ENCODE measurements at regions not wholly inside any gene's neighbourhood (a gene's known extent, or its start where the extent isn't known, plus 50 kb on each side); places are given as distances from the start of the nearest gene placed in this dataset.
"Not testable (repeated sequence)": the region's sequence is repeated elsewhere in the genome, so short reads cannot be mapped to it uniquely, and the experiment has no call there.

GRCh38 chr6:81875782-81876293 is 123.4 kb upstream of the TENT5A start:
- H3K27ac ChIP-seq = no peak overlapping the region
- Mint-ChIP-seq H3K9me3 (peaks cover 28% of the 10 kb centered on the region), H3K27ac (no peak overlapping the region), H3K4me1 (no peaks in the 10 kb centered on the region), H3K36me3 (no peaks in the 10 kb centered on the region), H3K27me3 (ENCODE audit: insufficient read depth, low read depth) (peaks cover 4% of the 10 kb centered on the region), H3K4me3 (no peak overlapping the region)
- no peaks in the 10 kb centered on the region for H3K4me1 ChIP-seq
- H3K36me3 ChIP-seq = no peaks in the 10 kb centered on the region
- no peak overlapping the region for H3K4me3 ChIP-seq
- H3K9ac ChIP-seq = no peak overlapping the region
- no peaks in the 10 kb centered on the region for H3K27me3 ChIP-seq
- H3F3A ChIP-seq (ENCODE audit: low read depth) = no peaks in the 10 kb centered on the region
- no peaks in the 10 kb centered on the region for H3K79me2 ChIP-seq (ENCODE audit: low read depth)
- no peak overlapping the region for H3K4me2 ChIP-seq
- TF ChIP-seq CTCF (IDR thresholded peaks at IDR 0.05) (no peak), EZH2phosphoT487 (IDR thresholded peaks at IDR 0.05) (no peak), EZH2 (IDR thresholded peaks at IDR 0.05) (no peak)
- no peaks in the 10 kb centered on the region for H3K9me3 ChIP-seq (ENCODE audit: low read depth)
- H4K20me1 ChIP-seq (ENCODE audit: low read depth) = no peaks in the 10 kb centered on the region
- no peak overlapping the region for H2AFZ ChIP-seq (replicated peaks)
- no peak for DNase-seq (ENCODE audit: low spot score)

GRCh38 chr6:81869749-81870508 is 117.4 kb upstream of the TENT5A start:
- H3K36me3 ChIP-seq; DNase-seq (ENCODE audit: low spot score); H3K4me3 Mint-ChIP-seq; H3K4me3 ChIP-seq; H3K27ac Mint-ChIP-seq; H3K27me3 ChIP-seq; H3K36me3 Mint-ChIP-seq; H3K4me1 ChIP-seq; H3K79me2 ChIP-seq (ENCODE audit: low read depth); H3K4me2 ChIP-seq; H3K4me1 Mint-ChIP-seq; H3K9me3 ChIP-seq (ENCODE audit: low read depth); H3K27me3 Mint-ChIP-seq (ENCODE audit: insufficient read depth, low read depth); H3F3A ChIP-seq (ENCODE audit: low read depth); H3K27ac ChIP-seq; H3K9ac ChIP-seq; H4K20me1 ChIP-seq (ENCODE audit: low read depth): not testable (repeated sequence)
- peak overlapping the region; percentile 88 for H2AFZ ChIP-seq (replicated peaks)
- H3K9me3 Mint-ChIP-seq = peaks cover 25% of the 10 kb centered on the region

- H3K27me3 Mint-ChIP-seq (ENCODE audit: insufficient read depth, low read depth) = peaks cover 2% of the 10 kb centered on the region
- no peak overlapping the region for H3K4me2 ChIP-seq
- TF ChIP-seq CTCF (IDR thresholded peaks at IDR 0.05) (no peak), EZH2phosphoT487 (IDR thresholded peaks at IDR 0.05) (no peak), EZH2 (IDR thresholded peaks at IDR 0.05) (no peak)
Measured at GRCh38 chr6:81865712-81866111, 113.2 kb upstream of the TENT5A start.

GRCh38 chr6:81864124-81864523 is 111.6 kb upstream of the TENT5A start:
- Histone ChIP-seq H3K36me3 (no peaks in the 10 kb centered on the region), H3K4me2 (no peak overlapping the region), H2AFZ (replicated peaks) (no peak overlapping the region), H3K9ac (no peak overlapping the region), H4K20me1 (ENCODE audit: low read depth) (no peaks in the 10 kb centered on the region), H3K9me3 (ENCODE audit: low read depth) (no peaks in the 10 kb centered on the region), H3K27me3 (no peaks in the 10 kb centered on the region), H3K4me3 (no peak overlapping the region), H3K4me1 (peaks cover 11% of the 10 kb centered on the region), H3K27ac (no peak overlapping the region), H3F3A (ENCODE audit: low read depth) (no peaks in the 10 kb centered on the region), H3K79me2 (ENCODE audit: low read depth) (no peaks in the 10 kb centered on the region)
- no peak for DNase-seq (ENCODE audit: low spot score)
- no peaks in the 10 kb centered on the region for H3K9me3 Mint-ChIP-seq
- no peak overlapping the region for H3K4me3 Mint-ChIP-seq
- no peak for TF ChIP-seq EZH2phosphoT487 (IDR thresholded peaks at IDR 0.05)
- TF ChIP-seq CTCF (IDR thresholded peaks at IDR 0.05) = no peak
- no peak for TF ChIP-seq EZH2 (IDR thresholded peaks at IDR 0.05)
- H3K27ac Mint-ChIP-seq = no peak overlapping the region
- no peaks in the 10 kb centered on the region for H3K36me3 Mint-ChIP-seq
- peaks cover 2% of the 10 kb centered on the region for H3K27me3 Mint-ChIP-seq (ENCODE audit: insufficient read depth, low read depth)
- peaks cover 13% of the 10 kb centered on the region for H3K4me1 Mint-ChIP-seq

More at GRCh38 chr6:81865712-81866111, 113.2 kb upstream of the TENT5A start:
- Histone ChIP-seq H3K79me2 (ENCODE audit: low read depth) (no peaks in the 10 kb centered on the region), H3K4me3 (no peak overlapping the region), H2AFZ (replicated peaks) (no peak overlapping the region), H3K27me3 (no peaks in the 10 kb centered on the region), H3K36me3 (no peaks in the 10 kb centered on the region), H3K4me1 (peaks cover 11% of the 10 kb centered on the region), H4K20me1 (ENCODE audit: low read depth) (no peaks in the 10 kb centered on the region), H3K27ac (no peak overlapping the region), H3F3A (ENCODE audit: low read depth) (no peaks in the 10 kb centered on the region), H3K9ac (no peak overlapping the region), H3K9me3 (ENCODE audit: low read depth) (no peaks in the 10 kb centered on the region)
- H3K9me3 Mint-ChIP-seq = no peaks in the 10 kb centered on the region
- peaks cover 13% of the 10 kb centered on the region for H3K4me1 Mint-ChIP-seq
- H3K27ac Mint-ChIP-seq = no peak overlapping the region
- H3K4me3 Mint-ChIP-seq = no peak overlapping the region
- DNase-seq (ENCODE audit: low spot score) = no peak
- no peaks in the 10 kb centered on the region for H3K36me3 Mint-ChIP-seq

All from neural progenitor cell (in vitro differentiated cells).